GM18508 (cell line): ENCODE measurements at regions not wholly inside any gene's neighbourhood (a gene's known extent, or its start where the extent isn't known, plus 50 kb on each side); places are given as distances from the start of the nearest gene placed in this dataset.

Experiments used
- ATAC-seq: cut with Tn5 transposase; IDR thresholded peaks from one replicate; pipeline ENCODE4 v1.9.1; 2021; ENCODE audit warnings: moderate number of reproducible peaks; ENCODE audit not compliant: insufficient read depth, unreplicated experiment

- no peak for ATAC-seq
These were observed 571.9 kb upstream of the FTMT start for GRCh38 chr5:121279801-121280200.

DNA sequence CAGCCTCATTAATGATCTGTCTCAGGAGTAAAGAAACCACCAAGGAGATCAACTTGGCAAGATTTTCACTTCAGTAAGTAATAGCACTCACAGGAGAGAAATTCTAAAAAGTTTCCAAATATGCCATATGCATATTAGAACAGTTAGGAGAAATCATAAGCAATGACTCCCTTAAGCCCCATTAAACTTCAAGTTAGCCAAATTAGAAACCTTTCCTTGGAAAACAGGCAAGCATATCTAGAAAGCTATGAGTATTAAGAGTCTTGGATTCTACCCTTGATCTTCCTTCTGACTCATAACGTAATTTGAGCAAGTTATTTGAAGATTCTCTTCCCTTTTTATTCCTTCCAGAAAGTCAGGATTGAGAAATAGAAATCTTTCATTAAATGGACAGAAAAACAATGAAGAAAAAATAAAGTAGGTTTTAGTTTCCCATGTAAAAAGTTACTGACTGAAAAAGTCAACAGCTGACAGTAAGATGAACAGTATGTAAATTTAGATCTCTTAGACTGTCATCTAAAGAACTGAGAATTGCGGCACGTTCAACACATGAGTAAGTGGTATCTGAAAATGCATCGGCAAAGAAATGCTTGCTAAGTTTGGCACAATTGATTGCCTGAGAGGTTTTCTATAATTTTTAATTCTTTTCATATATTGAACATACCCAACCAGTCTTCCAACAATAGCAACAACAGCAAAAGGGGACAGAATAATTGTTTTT is 565.7 kb upstream of the FTMT start:
- ATAC-seq: no peak

DNA sequence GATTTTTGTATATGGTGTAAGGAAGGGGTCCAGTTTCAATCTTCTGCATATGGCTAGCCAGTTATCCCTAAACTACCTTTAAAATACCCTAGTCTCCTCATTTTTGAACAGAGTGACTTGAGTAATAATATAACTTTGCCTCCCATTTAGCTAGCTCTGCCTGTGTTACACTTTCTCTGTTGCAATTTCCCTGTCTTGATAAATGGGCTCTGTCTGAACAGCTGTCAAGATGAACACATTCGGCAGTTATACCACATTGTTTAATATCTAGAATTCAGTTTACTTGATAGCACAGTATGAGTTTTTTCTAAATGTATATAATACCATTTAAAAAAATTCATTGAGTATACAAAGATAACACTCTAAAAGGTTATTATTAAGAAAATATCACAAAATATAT is 562.9 kb upstream of the FTMT start:
- ATAC-seq: no peak

DNA sequence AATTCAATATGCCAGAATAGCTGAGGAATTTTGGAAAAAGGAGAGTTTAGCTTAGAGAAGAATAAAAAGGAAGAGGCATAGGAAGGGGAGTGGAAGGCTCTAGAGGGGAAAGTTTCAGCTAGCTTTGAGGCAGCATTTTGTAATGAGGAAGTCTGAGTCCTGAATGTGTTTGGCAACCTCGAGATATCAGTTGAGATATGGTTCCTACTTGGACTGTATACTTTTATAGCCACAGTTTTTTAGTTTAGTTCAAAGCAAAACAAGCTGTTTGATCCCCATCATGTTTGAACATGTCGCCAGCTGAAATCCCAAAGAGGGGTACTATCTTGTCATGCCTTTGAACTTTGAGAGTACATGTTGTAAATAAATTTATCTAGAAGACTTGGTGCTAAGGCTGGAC is 559.0 kb upstream of the FTMT start:
- ATAC-seq: no peak

DNA sequence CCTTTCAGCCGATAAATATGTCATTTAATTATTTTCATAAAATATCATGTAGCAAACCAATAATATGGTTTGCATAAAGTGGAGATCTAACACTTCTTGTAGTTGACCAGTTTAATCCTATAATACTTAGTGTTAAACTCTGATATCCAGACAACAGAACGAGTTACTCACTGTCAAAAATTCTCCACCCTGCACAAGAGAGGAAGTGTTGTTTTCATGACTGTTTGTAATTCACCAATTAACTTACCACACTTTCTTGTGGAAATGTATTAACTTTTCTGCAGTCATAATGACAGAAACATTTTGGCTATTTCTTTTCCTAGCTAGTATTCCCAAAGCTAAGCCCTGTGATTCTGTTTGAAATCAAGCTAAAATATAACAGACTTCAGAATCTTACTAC is 555.3 kb upstream of the FTMT start:
- ATAC-seq: no peak

GRCh38 chr5:121299153-121299552 is 552.5 kb upstream of the FTMT start:
- no peak for ATAC-seq

GRCh38 chr5:121304838-121305237 is 546.8 kb upstream of the FTMT start:
- ATAC-seq: no peak

GRCh38 chr5:121313886-121314285 is 537.8 kb upstream of the FTMT start:
- no peak for ATAC-seq

DNA sequence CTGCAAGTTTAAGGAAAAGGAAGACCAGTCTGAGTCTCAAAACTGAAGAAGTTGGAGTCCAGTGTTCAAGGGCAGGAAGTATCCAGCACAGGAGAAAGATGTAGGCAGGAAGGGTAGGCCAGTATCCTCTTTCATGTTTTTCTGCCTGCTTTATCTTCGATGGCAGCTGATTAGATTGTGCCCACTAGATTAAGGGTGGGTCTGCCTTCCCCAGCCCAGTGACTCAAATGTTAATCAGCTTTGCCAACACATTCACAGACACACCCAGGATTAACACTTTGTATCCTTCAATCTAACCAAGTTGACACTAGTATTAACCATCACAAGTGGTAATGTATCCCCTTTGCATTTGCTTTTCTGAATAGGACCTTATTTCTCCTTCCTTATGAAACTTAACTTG is 535.9 kb upstream of the FTMT start:
- no peak for ATAC-seq

DNA sequence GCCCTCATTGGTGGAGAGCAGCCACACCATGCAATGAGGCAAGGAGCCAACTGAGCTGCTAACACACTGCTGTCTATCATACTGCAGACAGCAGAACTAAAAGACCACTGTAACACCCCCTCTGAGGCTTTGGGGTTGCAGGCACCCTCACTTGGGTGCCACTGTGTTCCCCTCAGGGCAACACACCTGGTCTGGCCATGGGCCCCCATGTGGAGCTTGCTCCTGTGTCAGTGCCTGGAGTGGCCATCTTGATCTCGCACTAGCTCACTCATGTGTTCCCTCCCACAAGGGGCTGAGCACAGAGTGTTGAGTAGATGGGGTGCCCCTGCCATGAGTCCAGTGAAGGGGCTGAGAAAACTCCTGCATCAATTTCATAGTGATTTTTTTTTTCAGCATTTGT is 532.4 kb upstream of the FTMT start:
- no peak for ATAC-seq

DNA sequence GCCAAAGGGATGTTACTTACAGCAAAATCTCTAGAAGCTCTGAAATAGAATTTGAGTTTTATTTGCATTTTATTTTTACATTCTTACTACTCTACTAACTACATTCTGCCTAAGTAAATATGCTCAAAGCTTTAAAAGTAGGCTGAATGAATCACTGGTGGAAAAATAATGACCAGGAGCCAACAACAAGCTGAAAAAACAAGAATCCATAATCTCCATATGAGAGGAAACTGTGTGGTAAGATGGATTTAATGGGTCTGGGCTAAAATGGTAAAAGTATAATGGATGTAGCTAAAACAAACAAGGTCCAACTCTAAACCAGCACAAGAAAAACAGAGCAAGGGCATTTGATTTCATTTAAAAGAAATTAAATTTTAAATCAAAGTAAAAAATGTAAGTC is 525.8 kb upstream of the FTMT start:
- no peak for ATAC-seq

DNA sequence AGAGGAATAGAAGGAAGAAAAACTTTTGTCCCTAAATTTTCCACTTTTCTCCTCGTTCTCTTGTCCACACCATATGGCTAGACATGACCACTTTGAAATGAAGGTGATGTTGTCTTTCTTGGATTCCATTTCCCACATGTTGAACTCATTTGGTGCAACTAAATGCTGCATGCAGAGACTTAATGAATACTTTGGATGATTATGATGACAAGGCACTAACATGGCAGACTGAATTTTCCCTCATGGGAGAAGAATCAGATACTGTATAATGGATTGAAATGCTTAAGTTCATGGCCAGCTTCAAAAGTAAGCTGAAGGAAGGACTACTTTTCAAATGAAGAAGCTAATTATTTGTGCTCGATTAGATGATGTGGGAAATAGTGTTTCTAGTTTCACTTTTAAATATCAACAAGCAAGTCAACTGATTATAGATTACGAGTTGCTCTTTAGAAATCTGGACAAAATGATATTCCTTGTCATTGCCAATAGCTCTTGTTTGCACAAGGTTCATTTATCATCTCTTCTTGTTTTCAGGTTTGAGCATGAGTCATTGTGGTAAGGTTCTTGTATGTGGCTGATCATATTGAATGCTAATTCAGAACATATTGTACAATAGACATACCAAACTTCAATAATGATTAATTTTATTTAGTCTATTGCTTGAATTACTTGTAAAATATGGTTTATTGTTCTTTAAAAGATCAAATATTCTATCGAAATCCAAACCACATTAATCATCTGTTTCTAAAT is 501.3 kb upstream of the FTMT start:
- ATAC-seq: no peak

DNA sequence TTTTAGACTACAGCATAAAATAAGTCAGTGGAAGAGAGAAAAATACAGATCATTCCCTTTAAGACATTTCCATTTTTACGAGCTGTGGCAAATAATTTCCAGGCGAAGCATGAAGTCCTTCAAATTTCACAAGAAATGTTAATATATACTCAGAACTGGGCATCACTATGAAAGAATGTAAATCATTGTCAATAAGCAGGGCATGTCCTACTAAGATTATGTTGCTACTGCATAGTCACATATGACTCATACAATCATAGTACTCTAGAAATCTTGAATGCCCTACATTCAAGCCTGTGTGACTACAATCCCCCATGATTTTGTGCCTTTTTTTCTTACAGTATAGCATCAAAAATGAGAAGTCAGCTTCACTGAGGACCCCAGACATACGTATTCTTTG is 485.2 kb upstream of the FTMT start:
- no peak for ATAC-seq

GRCh38 chr5:121373371-121373770 is 478.3 kb upstream of the FTMT start:
- no peak for ATAC-seq

DNA sequence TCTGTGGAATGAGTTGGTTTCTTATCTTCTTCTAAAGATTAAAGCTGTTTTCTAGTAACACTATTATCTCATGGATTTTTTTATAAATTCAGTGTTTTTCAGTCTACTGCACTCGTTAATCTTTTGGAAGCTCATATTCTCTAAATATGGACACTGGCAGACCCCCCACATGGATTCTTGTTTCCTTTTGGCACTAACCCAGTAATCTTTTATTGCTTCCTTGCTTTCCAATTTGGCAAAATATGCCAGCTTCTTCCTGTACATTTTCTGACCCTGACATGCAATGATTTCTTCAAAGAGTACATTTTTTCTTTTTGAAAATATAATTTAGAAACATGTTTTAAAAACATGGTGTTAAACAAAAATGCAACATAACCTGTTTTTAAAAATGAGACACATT is 474.2 kb upstream of the FTMT start:
- ATAC-seq: no peak

- ATAC-seq: no peak
These were observed 473.6 kb upstream of the FTMT start for GRCh38 chr5:121378046-121378445.

GRCh38 chr5:121378559-121379359 is 472.9 kb upstream of the FTMT start:
- no peak for ATAC-seq

- ATAC-seq: no peak
These were observed 471.6 kb upstream of the FTMT start for GRCh38 chr5:121380066-121380465.

DNA sequence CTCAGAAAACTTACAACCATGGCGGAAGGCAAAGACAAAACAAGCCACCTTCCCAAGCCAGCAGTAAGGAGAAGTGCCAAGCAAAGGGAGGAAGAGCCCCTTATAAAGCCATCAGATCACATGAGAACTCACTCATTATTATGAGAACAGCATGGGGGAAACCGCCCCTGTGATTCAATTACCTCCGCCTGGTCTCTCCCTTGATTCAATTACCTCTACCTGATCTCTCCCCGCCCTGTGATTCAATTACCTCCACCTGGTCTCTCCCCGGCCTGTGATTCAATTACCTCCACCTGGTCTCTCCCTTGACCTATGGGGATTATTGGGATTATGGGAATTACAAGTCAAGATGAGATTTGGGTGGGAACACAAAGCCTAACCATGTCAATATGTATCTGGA is 467.3 kb upstream of the FTMT start:
- ATAC-seq: no peak

GRCh38 chr5:121386334-121386733 is 465.3 kb upstream of the FTMT start:
- no peak for ATAC-seq

DNA sequence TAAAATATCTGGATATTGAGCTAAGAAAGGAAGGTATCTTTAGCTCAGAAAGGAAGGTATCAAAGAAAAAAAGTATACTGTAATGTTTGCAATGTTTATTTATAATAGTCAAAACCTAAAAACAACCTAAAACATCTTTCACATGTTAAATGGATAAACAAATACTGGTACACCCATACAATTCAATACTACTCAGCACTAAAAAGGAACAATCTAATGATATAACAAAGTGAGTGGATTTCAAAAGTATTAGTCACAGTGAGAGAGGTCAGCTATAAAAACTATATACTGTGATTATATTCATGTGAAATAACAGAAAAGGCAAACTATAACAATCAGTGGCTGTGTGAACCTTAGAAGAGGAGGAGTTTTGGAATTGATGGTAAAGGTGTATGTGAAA is 455.0 kb upstream of the FTMT start:
- no peak for ATAC-seq
